ENCODE measurements at regions not wholly inside any gene's neighbourhood (a gene's known extent, or its start where the extent isn't known, plus 50 kb on each side); places are given as distances from the start of the nearest gene placed in this dataset.

- DNase-seq, result no peak
These were observed 2104.5 kb downstream of the MAT2B start for GRCh38 chr5:165609871-165610270.

- no peak for DNase-seq
These were observed 2111.3 kb downstream of the MAT2B start for GRCh38 chr5:165616490-165617405.

- DNase-seq, result no peak
These were observed 2112.1 kb downstream of the MAT2B start for GRCh38 chr5:165617491-165617890.

DNA sequence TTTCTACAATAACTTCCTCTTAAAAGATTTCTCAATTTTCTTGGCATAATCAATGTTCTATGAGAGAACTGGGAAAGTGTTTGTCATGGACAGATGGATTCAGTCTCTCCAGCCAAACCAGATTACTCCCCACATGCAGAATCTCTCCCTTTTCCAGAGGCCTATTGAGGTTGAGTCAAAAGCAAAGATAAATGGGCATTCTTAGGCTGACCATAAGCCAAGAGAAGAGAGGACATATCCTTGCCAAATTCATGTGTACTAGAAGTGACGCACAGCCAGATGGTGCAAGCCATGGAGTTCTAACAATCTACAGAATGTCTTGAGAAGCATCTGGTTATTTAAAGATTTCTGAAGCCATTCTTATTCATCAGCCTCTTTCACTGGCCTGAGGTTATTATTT, 2115.0 kb downstream of the MAT2B start:
- peak; percentile 62 for DNase-seq

- no peak for DNase-seq
These were observed 2117.6 kb downstream of the MAT2B start for GRCh38 chr5:165622864-165623536.

DNA sequence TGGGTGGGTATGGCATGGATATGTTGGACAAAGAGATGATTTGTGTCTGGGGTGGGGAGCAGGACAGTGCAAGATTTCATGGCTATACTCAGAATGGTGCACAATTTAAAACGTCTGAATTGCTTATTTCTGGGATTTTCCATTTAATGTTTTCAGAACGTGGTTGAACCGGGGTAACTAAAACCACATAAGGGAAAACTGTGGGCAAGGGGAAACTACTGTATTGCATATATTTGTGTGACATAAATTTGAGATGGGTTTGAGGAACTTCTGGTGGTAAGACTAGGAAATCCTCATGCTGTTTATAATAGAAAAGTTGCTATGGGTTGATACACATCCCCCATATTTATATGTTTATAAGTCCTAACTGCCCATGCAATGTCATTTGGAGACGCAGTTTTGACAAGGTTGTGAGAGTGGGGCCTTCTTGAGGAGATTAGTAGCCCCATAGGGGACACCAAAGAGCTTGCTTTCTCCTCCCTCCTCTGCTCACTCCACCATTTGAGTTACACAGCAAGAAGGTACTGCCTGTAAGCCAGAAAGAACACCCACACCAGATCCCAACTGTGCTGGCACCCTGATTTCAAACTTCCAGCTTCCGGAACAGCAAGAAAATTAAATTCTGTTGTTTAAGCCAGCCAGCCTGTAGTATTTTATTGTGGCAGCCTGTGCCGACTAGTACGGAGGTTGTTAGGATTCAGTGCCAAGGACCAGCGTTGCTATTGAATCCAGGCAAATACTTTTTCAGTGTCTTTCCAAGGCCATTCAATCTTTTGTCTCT, 2118.9 kb downstream of the MAT2B start:
- DNase-seq, result no peak

DNA sequence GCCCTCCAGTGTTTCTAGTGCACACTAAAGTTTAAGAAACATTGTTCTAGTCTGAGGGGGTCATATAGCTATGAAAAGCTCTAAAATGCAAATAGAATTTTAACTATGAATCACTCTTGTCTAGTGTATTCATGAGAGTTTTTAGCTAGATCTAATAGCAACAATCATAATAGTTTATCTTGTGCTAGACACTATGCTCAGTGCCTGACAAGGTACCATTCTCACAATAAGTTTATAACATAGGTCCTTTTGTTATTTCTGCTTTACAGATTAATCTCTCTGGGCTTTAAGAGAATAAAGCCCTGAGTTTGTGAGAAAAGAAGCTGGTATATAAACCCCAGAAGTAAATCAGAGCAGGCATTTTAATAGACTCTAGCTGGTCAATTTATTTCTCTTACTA, 2120.7 kb downstream of the MAT2B start:
- DNase-seq, result no peak

DNA sequence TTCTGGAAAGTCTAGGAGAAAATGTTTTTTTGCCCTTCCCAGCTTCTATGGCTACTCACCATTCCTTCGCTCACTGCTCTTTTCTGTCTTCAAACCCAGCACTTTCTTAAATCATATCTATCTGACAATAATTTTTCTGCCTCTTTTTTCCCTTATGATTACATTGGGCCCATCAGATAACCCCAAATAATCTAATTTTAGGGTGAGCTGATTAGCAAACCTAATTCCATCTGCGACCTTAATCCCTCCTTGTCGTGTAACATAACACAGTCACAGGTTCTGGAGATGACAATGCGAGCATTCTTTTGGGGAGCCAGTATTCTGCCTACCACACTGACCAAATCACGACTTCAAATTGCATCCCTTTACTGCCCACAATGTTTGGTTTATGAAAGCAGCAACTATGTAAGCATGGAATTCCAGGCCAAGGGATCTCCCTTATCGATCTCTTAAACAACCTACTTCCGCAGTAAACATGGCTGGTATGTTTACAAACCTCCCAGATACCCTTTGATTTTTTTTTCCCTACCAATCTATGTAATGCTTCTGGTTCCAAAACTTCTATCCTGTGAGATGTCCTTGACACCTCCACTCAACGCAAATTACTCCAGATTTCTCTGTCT, 2122.2 kb downstream of the MAT2B start:
- DNase-seq, result no peak

GRCh38 chr5:165630261-165630778, 2124.9 kb downstream of the MAT2B start:
- DNase-seq, result peak; percentile 51

DNA sequence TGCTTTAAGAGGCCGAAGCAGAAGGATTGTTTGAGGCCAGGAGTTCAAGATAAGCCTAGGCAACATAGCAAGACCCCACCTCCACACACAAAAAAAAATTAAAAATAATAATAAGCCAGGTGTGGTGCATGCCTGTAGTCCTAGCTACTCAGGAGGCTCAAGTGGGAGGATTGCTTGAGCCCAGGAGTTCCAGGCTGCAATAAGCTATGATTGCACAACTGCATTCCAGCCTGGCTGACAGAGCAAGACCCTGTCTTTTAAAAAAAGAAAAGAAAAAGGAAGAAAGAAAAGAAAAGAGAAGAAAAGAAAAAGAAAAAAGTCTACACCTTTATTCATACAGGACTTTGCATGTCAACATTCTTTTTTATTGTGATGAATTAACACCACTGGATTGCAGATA, 2125.8 kb downstream of the MAT2B start:
- DNase-seq, result no peak

DNA sequence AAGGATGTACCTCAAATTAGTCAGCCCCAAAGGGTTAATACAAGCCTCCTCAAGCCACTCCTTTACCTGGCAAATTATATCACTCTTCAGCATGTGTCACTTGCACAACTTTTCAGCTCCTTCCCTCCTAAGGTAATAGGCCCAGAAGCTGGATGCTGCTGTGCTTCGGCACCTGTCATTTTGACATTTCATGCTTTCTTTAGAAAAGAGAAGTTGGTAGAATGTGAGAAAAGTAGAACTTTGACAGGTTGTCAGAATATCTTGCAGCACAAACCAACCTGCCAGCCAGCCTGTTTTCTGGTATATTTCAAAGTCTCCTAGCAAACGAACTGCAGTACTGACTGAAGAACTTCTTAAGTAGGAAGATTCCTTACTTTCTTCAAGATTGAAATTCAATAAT, 2136.9 kb downstream of the MAT2B start:
- DNase-seq, result no peak

GRCh38 chr5:165665735-165666400, 2160.4 kb downstream of the MAT2B start:
- no peak for DNase-seq

- no peak for DNase-seq
These were observed 2168.1 kb downstream of the MAT2B start for GRCh38 chr5:165673499-165673898.

GRCh38 chr5:165695796-165696195, 2190.4 kb downstream of the MAT2B start:
- DNase-seq, result no peak

GRCh38 chr5:165705960-165706359, 2200.5 kb downstream of the MAT2B start:
- no peak for DNase-seq

DNA sequence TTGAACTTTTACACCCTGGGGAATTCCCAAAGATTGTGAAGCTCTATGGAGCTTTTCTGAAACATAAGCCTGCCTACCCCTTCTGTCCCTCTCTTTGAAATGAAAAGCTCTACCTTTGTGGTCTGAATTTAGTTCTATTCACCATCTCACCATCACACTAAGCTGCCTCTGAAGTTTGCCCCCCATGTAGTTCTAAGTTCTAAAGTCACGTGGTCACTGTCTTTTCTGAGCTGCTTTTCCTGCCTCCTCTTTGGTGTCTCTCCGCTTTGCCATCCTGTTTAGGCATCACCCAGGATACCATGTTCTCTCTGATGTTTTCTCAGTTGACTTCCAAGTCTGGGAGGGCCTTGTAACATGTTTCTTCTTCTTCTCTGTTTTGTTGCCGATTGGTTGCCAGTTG, 2206.6 kb downstream of the MAT2B start:
- no peak for DNase-seq

DNA sequence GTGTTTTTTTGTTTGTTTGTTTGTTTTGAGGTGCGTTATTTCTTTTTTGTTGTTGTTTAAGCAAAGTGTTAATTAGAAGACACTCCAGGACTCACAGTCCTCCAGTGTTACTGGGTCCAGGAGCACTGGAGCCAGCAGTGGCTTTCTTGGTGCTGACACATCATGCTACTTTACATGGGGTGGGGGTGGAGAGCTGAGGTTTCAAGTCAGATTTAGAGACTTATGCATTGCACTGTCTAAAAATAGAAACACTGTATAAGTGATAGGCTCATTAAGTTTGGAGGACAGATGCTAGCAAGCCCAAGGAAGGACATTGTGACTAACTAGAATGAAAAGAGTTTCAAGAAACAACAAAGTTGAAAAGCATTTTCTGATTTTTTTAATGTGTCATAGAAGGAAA, 2209.2 kb downstream of the MAT2B start:
- no peak for DNase-seq

- no peak for DNase-seq
These were observed 2215.5 kb downstream of the MAT2B start for GRCh38 chr5:165720901-165721300.

DNA sequence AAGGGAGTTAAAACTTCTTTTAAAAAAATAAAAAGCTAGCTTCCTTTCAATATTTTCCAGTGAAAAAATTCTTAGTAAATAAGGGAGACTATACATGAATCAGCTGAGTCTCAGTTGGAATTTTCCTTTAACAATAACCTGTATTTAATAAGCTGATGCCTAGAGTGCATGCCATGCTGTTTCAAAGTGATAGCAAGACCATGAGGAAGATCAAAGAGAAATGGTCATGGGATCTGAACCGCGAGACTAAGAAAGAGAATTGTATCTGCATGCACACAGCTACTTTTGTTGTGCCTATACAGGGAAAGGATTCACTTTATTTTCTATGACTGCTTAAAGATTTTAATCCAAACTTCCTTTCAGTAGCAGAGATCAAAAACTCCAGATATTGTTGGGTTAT, 2217.0 kb downstream of the MAT2B start:
- no peak for DNase-seq

DNA sequence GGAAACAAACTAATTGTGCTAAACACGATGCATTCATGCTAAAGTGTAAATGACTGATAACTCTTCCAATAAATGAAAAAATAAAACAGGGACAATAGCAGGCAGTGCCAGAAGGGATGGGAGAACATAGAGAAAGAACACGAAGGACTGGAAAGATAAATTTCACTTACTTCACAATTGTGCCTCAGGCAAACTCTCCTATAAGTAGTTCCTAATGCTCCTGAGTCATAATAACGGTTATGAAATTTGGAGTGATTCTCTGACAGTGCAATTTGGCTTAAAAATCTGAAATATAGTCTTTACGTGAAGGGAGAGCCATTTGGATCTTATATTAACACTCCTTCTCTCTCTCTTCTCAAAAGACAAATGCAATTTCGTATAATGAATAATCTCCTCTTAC, 2218.5 kb downstream of the MAT2B start:
- no peak for DNase-seq

DNA sequence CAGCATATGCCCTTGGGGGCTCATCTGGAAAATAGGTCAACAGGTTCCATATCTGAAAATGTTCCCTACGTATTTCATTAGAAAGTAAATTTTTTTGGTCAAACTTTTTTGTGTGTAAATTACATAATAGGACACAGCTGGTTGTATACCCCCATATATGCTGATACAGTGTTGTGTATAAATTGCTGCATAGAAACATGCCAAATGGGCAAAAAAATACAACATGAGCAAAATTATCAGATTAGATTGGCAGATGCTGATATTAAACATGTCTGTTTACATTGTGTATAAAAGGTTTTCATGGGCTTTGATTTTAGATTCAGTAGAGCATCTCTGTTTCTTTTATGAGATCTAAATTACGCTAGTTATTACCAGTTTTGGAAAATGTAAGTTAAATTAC, 2223.0 kb downstream of the MAT2B start:
- DNase-seq, result no peak

DNA sequence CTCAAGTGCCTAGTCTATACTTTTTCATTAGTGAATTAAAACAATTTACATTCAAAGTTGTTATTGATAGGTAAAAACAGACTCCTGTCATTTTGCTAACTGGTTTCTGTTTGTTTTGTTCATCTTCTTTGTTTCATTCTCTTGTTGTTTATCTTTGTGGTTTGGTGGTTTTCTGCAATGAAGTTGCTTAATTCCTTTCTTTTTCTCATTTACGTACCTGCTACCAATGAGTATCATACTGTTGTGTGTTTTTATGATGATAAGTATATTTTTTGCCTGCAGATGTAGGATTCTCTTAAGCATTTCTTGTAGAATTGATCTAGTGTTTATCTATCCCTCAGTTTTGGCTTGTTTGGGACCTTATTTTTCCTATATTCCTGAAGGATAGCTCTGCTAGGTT, 2230.0 kb downstream of the MAT2B start:
- DNase-seq, result no peak

All from fibroblast of skin of abdomen (primary cell).